HepG2 (cell line): ENCODE measurements at regions not wholly inside any gene's neighbourhood (a gene's known extent, or its start where the extent isn't known, plus 50 kb on each side); places are given as distances from the start of the nearest gene placed in this dataset.

ENCODE experiments used
- ATAC-seq: fragments of 200-7000 bp; cut with Tn5 transposase; 3 replicates; pipeline ENCODE4 v1.9.1; 2020; ENCODE audit warnings: mild to moderate bottlenecking, moderate library complexity
- BruUV-seq: library from RNA; stranded (reverse); fragments of 400-500 nt; replicated peaks from 2 replicates; lab custom pipeline; 2021; lab: Mats Ljungman, UMichigan
- CTCF ChIA-PET: fragments of 300-600 bp; formaldehyde crosslinking; extraction: SDS; loops from one replicate; lab custom pipeline; 2021; ENCODE audit warnings: low total read pairs, inconsistent platforms, low intra/inter-chr PET ratio; lab: Yijun Ruan, JAX
- POLR2A ChIA-PET: fragments of 350-600 bp; sonication (Branson Sonifier 250); formaldehyde crosslinking; loops from one replicate; lab custom pipeline; 2020; ENCODE audit warnings: antibody characterized with exemption, inconsistent platforms; lab: Yijun Ruan, JAX
- DNase-seq: peaks from one replicate; pipeline ENCODE4 v3.0.0-alpha.2; 2015; ENCODE audit warnings: low spot score
- FAIRE-seq: peaks from 3 replicates; lab custom pipeline; 2011; peaks lifted over from hg19 to GRCh38; lab: Jason Lieb, UNC
- H2AFZ ChIP-seq: one replicate; pipeline ENCODE4 v1.6.1; 2011; ENCODE audit warnings: low read length, inconsistent platforms
- H3K27ac ChIP-seq: fragments of 300-600 bp; 3 replicates; pipeline ENCODE4 v1.8.0; 2011; ENCODE audit warnings: mixed run types, mild to moderate bottlenecking, mixed read lengths, low read length, inconsistent platforms; ENCODE audit not compliant: insufficient read depth; ENCODE audit errors: extremely low read length
- H3K27me3 ChIP-seq, 2 experiments: fragments of 200-600 bp in 1 of 2; 2 replicates in 1 of 2; 3 replicates in 1 of 2; pipeline versions ENCODE4 v1.6.0 to v1.8.0; 2011; ENCODE audit warnings: low read length in 2 of 2, mild to moderate bottlenecking in 2 of 2, moderate library complexity in 2 of 2, inconsistent platforms in 1 of 2; ENCODE audit not compliant: insufficient read depth in 2 of 2, control insufficient read depth in 1 of 2
- H3K36me3 ChIP-seq, 2 experiments: fragments of 200-600 bp in 1 of 2; replicated peaks in 1 of 2; 2 replicates in 1 of 2; 3 replicates in 1 of 2; pipeline versions ENCODE4 v1.5.1 to v1.8.0; 2011; ENCODE audit warnings: low read length in 2 of 2, inconsistent platforms in 1 of 2; ENCODE audit not compliant: insufficient read depth in 2 of 2, control insufficient read depth in 1 of 2
- H3K4me1 ChIP-seq: 2 replicates; pipeline ENCODE4 v1.5.1; 2012; ENCODE audit warnings: low read length, inconsistent platforms; ENCODE audit not compliant: insufficient read depth
- H3K4me2 ChIP-seq: 2 replicates; pipeline ENCODE4 v1.6.0; 2011; ENCODE audit warnings: low read depth, low read length, inconsistent platforms
- H3K4me3 ChIP-seq, 3 experiments: fragments of 200-600 bp in 1 of 3; sonication (generic), shearing (Covaris generic) in 1 of 3; replicated peaks in 1 of 3; 2 replicates each; pipeline ENCODE4 v1.5.1; 2011 to 2016; ENCODE audit warnings: low read length in 3 of 3, inconsistent platforms in 2 of 3, low read depth in 2 of 3, mild to moderate bottlenecking in 2 of 3, control low read depth in 1 of 3, mixed read lengths in 1 of 3; ENCODE audit not compliant: insufficient read depth in 1 of 3
- H3K79me2 ChIP-seq: one replicate; pipeline ENCODE4 v1.6.1; 2011; ENCODE audit warnings: low read length, inconsistent platforms; ENCODE audit not compliant: insufficient read depth
- H3K9ac ChIP-seq: 2 replicates; pipeline ENCODE4 v1.6.0; 2011; ENCODE audit warnings: mild to moderate bottlenecking, low read depth, low read length, inconsistent platforms; ENCODE audit not compliant: insufficient read depth
- H3K9me3 ChIP-seq: 2 replicates; pipeline ENCODE4 v1.5.1; 2012; ENCODE audit warnings: mild to moderate bottlenecking, low read length
- H4K20me1 ChIP-seq: 2 replicates; pipeline ENCODE4 v1.6.0; 2011; ENCODE audit warnings: inconsistent platforms, mild to moderate bottlenecking, low read length, moderate library complexity; ENCODE audit not compliant: insufficient read depth
- ATF7-NPFF ChIP-seq: sonication (generic); formaldehyde crosslinking; IDR thresholded peaks from 2 replicates; pipeline ENCODE4 v1.8.1; 2023; ENCODE audit warnings: mild to moderate bottlenecking, low read depth, missing genetic modification reagents, moderate library complexity
- BCL6 ChIP-seq: IDR thresholded peaks from 2 replicates; pipeline ENCODE4 v1.6.1; 2016; ENCODE audit warnings: missing genetic modification reagents, missing compliant biosample characterization
- CREB1 ChIP-seq, 2 experiments: fragments of 450-650 bp in 1 of 2; IDR thresholded peaks; 2 replicates each; pipeline ENCODE4 v1.6.1; 2016 to 2017; ENCODE audit warnings: control low read depth in 1 of 2, mild to moderate bottlenecking in 1 of 2, missing compliant biosample characterization in 1 of 2, missing genetic modification characterization in 1 of 2
- PRDM4 ChIP-seq: sonication (generic); formaldehyde crosslinking; IDR thresholded peaks from 2 replicates; pipeline ENCODE4 v1.9.0; 2021; ENCODE audit warnings: missing genetic modification reagents, borderline replicate concordance
- SALL1 ChIP-seq: sonication (generic); formaldehyde crosslinking; IDR thresholded peaks from 2 replicates; pipeline ENCODE4 v1.8.0; 2022; ENCODE audit warnings: mild to moderate bottlenecking, missing genetic modification reagents
- TFDP1 ChIP-seq: IDR thresholded peaks from 2 replicates; pipeline ENCODE4 v1.6.1; 2016; ENCODE audit warnings: missing compliant biosample characterization, missing genetic modification reagents, borderline replicate concordance
- ZBTB7B ChIP-seq: sonication (generic); formaldehyde crosslinking; IDR thresholded peaks from 2 replicates; pipeline ENCODE4 v1.4.0; 2020; ENCODE audit warnings: missing genetic modification reagents
- ZHX1 ChIP-seq: sonication (generic); formaldehyde crosslinking; IDR thresholded peaks from 2 replicates; pipeline ENCODE4 v1.8.1; 2022; ENCODE audit warnings: low read depth, mild to moderate bottlenecking, missing genetic modification reagents
- WGBS: methylation state at CpG from one replicate; pipeline ENCODE4 v1.1.6; 2017; ENCODE audit warnings: low lambda C conversion rate; 5-methylcytosine and 5-hydroxymethylcytosine counted together
- in situ Hi-C: cut with HindIII; loops from 2 replicates; pipeline ENCODE4 v1.10.0; 2017; ENCODE audit warnings: low pct_unique_long_range_greater_than_20kb; ENCODE audit not compliant: extremely low pct_ligation_motif_present
- intact Hi-C: fragments of 100-400 bp; cut with micrococcal nuclease; formaldehyde crosslinking; loops from one replicate; pipeline ENCODE4 v1.10.0; 2022; ENCODE audit not compliant: unreplicated experiment

- no peak for TF ChIP-seq PRDM4 (CRISPR knock-in tag)
- no peak for TF ChIP-seq TFDP1
- no peak for TF ChIP-seq ATF7-NPFF (CRISPR knock-in tag)
- no peak for TF ChIP-seq SALL1 (CRISPR knock-in tag)
- TF ChIP-seq CREB1 (IDR thresholded peaks at IDR 0.05) = no peak
- no peak for TF ChIP-seq CREB1 (CRISPR knock-in tag; IDR thresholded peaks at IDR 0.05)
- TF ChIP-seq ZHX1 = no peak
Measured at GRCh38 chr2:58794103-58794502, 553.0 kb upstream of the FANCL start (continued).

- CTCF ChIA-PET = no interaction called here
- no peak for ATAC-seq
- in situ Hi-C loops (no loop called here), intact Hi-C loops (no loop called here)
- no peak for FAIRE-seq
- POLR2A ChIA-PET = no interaction called here
- no peak for DNase-seq
- H3K27me3 ChIP-seq = no peaks in the 10 kb centered on the region
- no peaks in the 10 kb centered on the region for H4K20me1 ChIP-seq
- TF ChIP-seq ZBTB7B (CRISPR knock-in tag) = no peak
- no peak for TF ChIP-seq BCL6 (CRISPR knock-in tag)
- no peak overlapping the region for H2AFZ ChIP-seq
- no peaks in the 10 kb centered on the region for H3K79me2 ChIP-seq
- H3K9ac ChIP-seq = no peak overlapping the region
- no peak overlapping the region for H3K4me3 ChIP-seq
- H3K9me3 ChIP-seq = no peaks in the 10 kb centered on the region
- no peak overlapping the region for H3K27ac ChIP-seq
- 3% methylated on average over 1 of the region's 1 CpG for WGBS
- no peaks in the 10 kb centered on the region for H3K4me1 ChIP-seq
- H3K36me3 ChIP-seq = no peaks in the 10 kb centered on the region
- H3K4me2 ChIP-seq = no peak overlapping the region
- BruUV-seq = no TSS peak
Measured at GRCh38 chr2:58788402-58788801, 547.3 kb upstream of the FANCL start.
